Mesenchymal stem cell (in vitro differentiated cells and primary cell): ENCODE measurements at regions not wholly inside any gene's neighbourhood (a gene's known extent, or its start where the extent isn't known, plus 50 kb on each side); places are given as distances from the start of the nearest gene placed in this dataset.
A peak's percentile ranks its signal among the peaks of the same experiment; 100 is the strongest.

Source experiments
- DNase-seq: peaks from one replicate; pipeline ENCODE4 v3.0.0-alpha.2; 2013
- H2AFZ ChIP-seq: one replicate; pipeline ENCODE4 v1.6.1; 2013; ENCODE audit warnings: low read depth, mild to moderate bottlenecking, control low read depth, inconsistent platforms, low read length, moderate library complexity
- H2AK5ac ChIP-seq: 2 replicates; pipeline ENCODE4 v1.6.1; 2013; ENCODE audit warnings: low read length, moderate library complexity, mild to moderate bottlenecking, inconsistent platforms; ENCODE audit not compliant: severe bottlenecking
- H2BK120ac ChIP-seq: one replicate; pipeline ENCODE4 v1.6.1; 2013; ENCODE audit warnings: low read depth, mild to moderate bottlenecking, inconsistent platforms, low read length, moderate library complexity
- H2BK12ac ChIP-seq, 2 experiments: one replicate each; pipeline ENCODE4 v1.6.1; 2013; ENCODE audit warnings: inconsistent platforms in 2 of 2, low read length in 2 of 2, mild to moderate bottlenecking in 2 of 2, moderate library complexity in 2 of 2, control low read depth in 1 of 2
- H2BK15ac ChIP-seq: one replicate; pipeline ENCODE4 v1.6.1; 2013; ENCODE audit warnings: mild to moderate bottlenecking, low read depth, inconsistent platforms; ENCODE audit not compliant: poor library complexity, severe bottlenecking
- H2BK5ac ChIP-seq: 2 replicates; pipeline ENCODE4 v1.6.1; 2013; ENCODE audit warnings: low read depth, mild to moderate bottlenecking, low read length, control low read depth, inconsistent platforms; ENCODE audit not compliant: poor library complexity, severe bottlenecking
- H3K14ac ChIP-seq, 2 experiments: one replicate each; pipeline ENCODE4 v1.6.1; 2013; ENCODE audit warnings: inconsistent platforms in 2 of 2, low read length in 2 of 2, control low read depth in 1 of 2, mild to moderate bottlenecking in 1 of 2, moderate library complexity in 1 of 2
- H3K18ac ChIP-seq, 2 experiments: one replicate each; pipeline ENCODE4 v1.6.1; 2013; ENCODE audit warnings: inconsistent platforms in 2 of 2, low read length in 2 of 2, control low read depth in 1 of 2, low read depth in 1 of 2, mild to moderate bottlenecking in 1 of 2
- H3K23ac ChIP-seq, 2 experiments: one replicate each; pipeline ENCODE4 v1.6.1; 2013; ENCODE audit warnings: inconsistent platforms in 2 of 2, low read length in 2 of 2, mild to moderate bottlenecking in 2 of 2, moderate library complexity in 2 of 2, control low read depth in 1 of 2
- H3K27ac ChIP-seq: 2 replicates; pipeline ENCODE4 v1.5.1; 2013; ENCODE audit warnings: mild to moderate bottlenecking, moderate library complexity, low read length, control low read depth, inconsistent platforms; ENCODE audit not compliant: poor library complexity, severe bottlenecking
- H3K27me3 ChIP-seq, 2 experiments: 2 replicates each; pipeline versions ENCODE4 v1.6.1 to v1.7.0; 2013; ENCODE audit warnings: low read length in 2 of 2, mild to moderate bottlenecking in 2 of 2, moderate library complexity in 2 of 2, control low read depth in 1 of 2, inconsistent platforms in 1 of 2; ENCODE audit not compliant: control insufficient read depth in 1 of 2, insufficient read depth in 1 of 2
- H3K36me3 ChIP-seq, 2 experiments: 2 replicates each; pipeline versions ENCODE4 v1.6.1 to v1.7.0; 2013; ENCODE audit warnings: low read length in 2 of 2, control low read depth in 1 of 2, inconsistent platforms in 1 of 2, low read depth in 1 of 2, mild to moderate bottlenecking in 1 of 2; ENCODE audit not compliant: insufficient read depth in 2 of 2, control insufficient read depth in 1 of 2
- H3K4ac ChIP-seq, 2 experiments: one replicate each; pipeline ENCODE4 v1.6.1; 2013; ENCODE audit warnings: inconsistent platforms in 2 of 2, low read length in 2 of 2, mild to moderate bottlenecking in 2 of 2, moderate library complexity in 2 of 2, control low read depth in 1 of 2, low read depth in 1 of 2
- H3K4me1 ChIP-seq: 2 replicates; pipeline ENCODE4 v1.6.1; 2013; ENCODE audit warnings: low read depth, low read length, control low read depth; ENCODE audit not compliant: control insufficient read depth, insufficient read depth
- H3K4me2 ChIP-seq: 2 replicates; pipeline ENCODE4 v1.6.1; 2013; ENCODE audit warnings: low read length, mild to moderate bottlenecking, inconsistent platforms; ENCODE audit not compliant: poor library complexity, severe bottlenecking
- H3K4me3 ChIP-seq, 2 experiments: 2 replicates each; pipeline versions ENCODE4 v1.5.1 to v1.7.0; 2013; ENCODE audit warnings: low read length in 2 of 2, mild to moderate bottlenecking in 2 of 2, control low read depth in 1 of 2, low read depth in 1 of 2; ENCODE audit not compliant: insufficient read depth in 1 of 2
- H3K79me1 ChIP-seq: replicated peaks from 2 replicates; pipeline ENCODE4 v1.6.1; 2013; ENCODE audit warnings: mild to moderate bottlenecking, control low read depth, low read length, inconsistent platforms; ENCODE audit not compliant: poor library complexity, severe bottlenecking
- H3K9ac ChIP-seq: 2 replicates; pipeline ENCODE4 v1.7.0; 2013; ENCODE audit warnings: mild to moderate bottlenecking, low read length, moderate library complexity
- H3K9me3 ChIP-seq: 2 replicates; pipeline ENCODE4 v1.7.0; 2013; ENCODE audit warnings: mild to moderate bottlenecking, low read length; ENCODE audit not compliant: control insufficient read depth
- H4K8ac ChIP-seq: one replicate; pipeline ENCODE4 v1.6.1; 2013; ENCODE audit warnings: inconsistent platforms, mild to moderate bottlenecking, low read length, moderate library complexity
- H4K91ac ChIP-seq: one replicate; pipeline ENCODE4 v1.6.1; 2013; ENCODE audit warnings: mild to moderate bottlenecking, low read length, inconsistent platforms
- WGBS: methylation state at CpG from one replicate; pipeline ENCODE4 v1.1.7; 2013; ENCODE audit warnings: mixed read lengths; 5-methylcytosine and 5-hydroxymethylcytosine counted together

GRCh38 chr4:120525106-120525505, 397.4 kb downstream of the PRDM5 start:
- no peak overlapping the region for H3K27ac ChIP-seq
- no peak overlapping the region for H3K14ac ChIP-seq
- no peak overlapping the region for H3K4ac ChIP-seq
- no peak overlapping the region for H2BK5ac ChIP-seq
- H2BK15ac ChIP-seq, result no peak overlapping the region
- no peak overlapping the region for H2BK12ac ChIP-seq
- no peak overlapping the region for H2AFZ ChIP-seq
- no peaks in the 10 kb centered on the region for H3K4me1 ChIP-seq
- H2AK5ac ChIP-seq, result no peak overlapping the region
- no peaks in the 10 kb centered on the region for H3K36me3 ChIP-seq
- H3K4me3 ChIP-seq, result no peak overlapping the region
- H2BK120ac ChIP-seq, result no peak overlapping the region
- no peak overlapping the region for H4K91ac ChIP-seq
- no peak overlapping the region for H3K23ac ChIP-seq
- no peak overlapping the region for H3K9ac ChIP-seq
- H3K9me3 ChIP-seq, result no peaks in the 10 kb centered on the region
- H4K8ac ChIP-seq, result no peak overlapping the region
- no peaks in the 10 kb centered on the region for H3K27me3 ChIP-seq
- WGBS, result no CpG with 5 or more reads among the region's 4 CpGs
- no peak overlapping the region for H3K4me2 ChIP-seq
- H3K18ac ChIP-seq, result no peak overlapping the region
- H3K79me1 ChIP-seq, result no peaks in the 10 kb centered on the region
- no peak for DNase-seq

GRCh38 chr4:120524237-120524636, 398.3 kb downstream of the PRDM5 start:
- H3K18ac ChIP-seq, result no peak overlapping the region
- no peak overlapping the region for H2AFZ ChIP-seq
- H2BK5ac ChIP-seq, result no peak overlapping the region
- no peak overlapping the region for H2BK12ac ChIP-seq
- H3K23ac ChIP-seq, result no peak overlapping the region
- H3K9me3 ChIP-seq, result no peaks in the 10 kb centered on the region
- H3K4me2 ChIP-seq, result no peak overlapping the region
- 85% methylated on average over 2 of the region's 2 CpGs for WGBS
- H3K79me1 ChIP-seq, result no peaks in the 10 kb centered on the region
- no peak overlapping the region for H3K9ac ChIP-seq
- H4K91ac ChIP-seq, result no peak overlapping the region
- H3K36me3 ChIP-seq, result no peaks in the 10 kb centered on the region
- H2BK120ac ChIP-seq, result no peak overlapping the region
- H3K4me1 ChIP-seq, result no peaks in the 10 kb centered on the region
- H3K27ac ChIP-seq, result no peak overlapping the region
- no peak overlapping the region for H2BK15ac ChIP-seq
- H4K8ac ChIP-seq, result no peak overlapping the region
- DNase-seq, result no peak
- H2AK5ac ChIP-seq, result no peak overlapping the region
- H3K4me3 ChIP-seq, result no peak overlapping the region
- no peak overlapping the region for H3K4ac ChIP-seq
- no peak overlapping the region for H3K14ac ChIP-seq
- no peaks in the 10 kb centered on the region for H3K27me3 ChIP-seq

- 93% methylated on average over 2 of the region's 2 CpGs for WGBS
- Histone ChIP-seq H2BK12ac (no peak overlapping the region), H2BK120ac (no peak overlapping the region), H2AK5ac (no peak overlapping the region), H3K79me1 (no peaks in the 10 kb centered on the region), H3K23ac (no peak overlapping the region), H3K4me1 (no peaks in the 10 kb centered on the region), H3K9ac (no peak overlapping the region), H4K91ac (no peak overlapping the region), H3K4me2 (no peak overlapping the region), H4K8ac (no peak overlapping the region), H3K36me3 (no peaks in the 10 kb centered on the region), H3K9me3 (no peaks in the 10 kb centered on the region), H2BK15ac (no peak overlapping the region), H2BK5ac (no peak overlapping the region), H3K4ac (no peak overlapping the region), H2AFZ (no peak overlapping the region), H3K27ac (no peak overlapping the region), H3K4me3 (no peak overlapping the region), H3K14ac (no peak overlapping the region), H3K18ac (no peak overlapping the region), H3K27me3 (no peaks in the 10 kb centered on the region)
- no peak for DNase-seq
Measured at GRCh38 chr4:120520761-120521160, 401.8 kb downstream of the PRDM5 start.

GRCh38 chr4:120517966-120518365, 404.6 kb downstream of the PRDM5 start:
- Histone ChIP-seq H3K4me2 (no peak overlapping the region), H2BK15ac (no peak overlapping the region), H2BK12ac (no peak overlapping the region), H3K9me3 (peaks cover 3% of the 10 kb centered on the region), H3K14ac (no peak overlapping the region), H4K8ac (no peak overlapping the region), H3K36me3 (no peaks in the 10 kb centered on the region), H4K91ac (no peak overlapping the region), H3K4me1 (no peaks in the 10 kb centered on the region), H3K27ac (no peak overlapping the region), H3K4ac (no peak overlapping the region), H2AFZ (no peak overlapping the region), H3K79me1 (no peaks in the 10 kb centered on the region), H2BK5ac (no peak overlapping the region), H3K23ac (no peak overlapping the region), H2AK5ac (no peak overlapping the region), H3K18ac (no peak overlapping the region), H2BK120ac (no peak overlapping the region), H3K27me3 (no peaks in the 10 kb centered on the region), H3K9ac (peak overlapping the region; percentile 56), H3K4me3 (peak overlapping the region in 1 of 2 experiments; percentile 40)
- DNase-seq, result peak; percentile 85
- WGBS, result 65% methylated on average over 3 of the region's 3 CpGs
